Kidney tubule cell (primary cell): ENCODE measurements at regions not wholly inside any gene's neighbourhood (a gene's known extent, or its start where the extent isn't known, plus 50 kb on each side); places are given as distances from the start of the nearest gene placed in this dataset.

Experiments used
- DNase-seq: peaks from one replicate; pipeline ENCODE4 v3.0.0-alpha.2; 2018; ENCODE audit warnings: low spot score

DNA sequence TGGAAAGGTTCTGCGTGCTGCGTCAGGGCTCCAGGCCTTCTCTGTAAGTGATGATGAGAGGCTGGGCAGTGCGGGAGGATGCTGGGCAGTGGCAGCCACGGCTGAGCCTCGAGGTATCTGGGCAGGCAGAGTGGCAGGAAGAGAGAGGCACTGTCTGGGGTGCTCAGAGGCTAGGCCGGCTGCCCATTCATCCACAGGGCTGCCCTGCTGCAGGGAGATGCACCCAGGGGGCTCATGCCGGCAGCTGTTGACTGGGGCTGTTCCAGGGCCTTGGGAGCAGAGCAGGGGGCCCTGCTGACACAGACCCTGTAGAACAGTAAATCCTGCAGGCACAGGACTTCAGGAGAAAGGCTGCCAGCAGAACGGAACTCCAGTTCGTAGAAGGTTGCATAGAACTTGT lies 88.8 kb downstream of the BOD1 start:
- DNase-seq: no peak

DNA sequence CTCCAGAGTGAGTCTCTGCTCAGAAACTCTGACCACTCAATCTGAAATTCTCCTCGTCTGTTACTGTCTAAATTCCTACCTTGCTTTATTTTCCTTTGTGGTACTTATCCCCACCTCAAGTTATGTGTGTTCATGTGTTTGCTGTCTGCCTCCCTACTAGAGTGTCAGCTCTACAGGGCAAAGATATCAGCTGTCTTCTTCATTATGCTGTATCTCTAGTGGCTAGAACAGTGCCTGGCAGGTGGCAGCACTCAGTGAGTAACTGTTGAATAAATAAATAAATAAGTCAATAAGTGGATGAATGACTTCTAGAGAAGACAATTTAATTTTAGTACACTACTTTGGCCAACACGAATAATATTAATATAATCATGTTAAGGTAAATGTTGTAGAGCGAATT lies 92.3 kb downstream of the BOD1 start:
- no peak for DNase-seq

DNA sequence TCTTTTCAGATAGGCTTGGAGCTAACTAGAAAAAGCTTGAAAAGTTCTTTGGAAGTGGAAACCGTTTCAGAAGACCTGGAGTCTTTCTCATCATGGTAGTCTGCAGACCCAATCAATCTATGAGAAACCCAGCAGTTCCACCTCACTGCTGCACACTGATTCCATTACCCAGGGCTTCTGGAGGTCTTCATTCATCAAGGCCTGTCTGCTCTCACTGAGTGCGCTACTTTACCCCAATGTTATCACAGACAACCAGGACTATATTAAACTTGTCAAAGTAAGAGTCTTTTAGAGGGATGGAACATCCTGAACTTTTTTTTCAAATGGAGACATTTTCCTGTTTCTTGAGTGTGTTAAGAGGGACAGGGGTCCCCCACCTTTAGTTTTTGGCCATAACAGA lies 93.1 kb downstream of the BOD1 start:
- no peak for DNase-seq

DNA sequence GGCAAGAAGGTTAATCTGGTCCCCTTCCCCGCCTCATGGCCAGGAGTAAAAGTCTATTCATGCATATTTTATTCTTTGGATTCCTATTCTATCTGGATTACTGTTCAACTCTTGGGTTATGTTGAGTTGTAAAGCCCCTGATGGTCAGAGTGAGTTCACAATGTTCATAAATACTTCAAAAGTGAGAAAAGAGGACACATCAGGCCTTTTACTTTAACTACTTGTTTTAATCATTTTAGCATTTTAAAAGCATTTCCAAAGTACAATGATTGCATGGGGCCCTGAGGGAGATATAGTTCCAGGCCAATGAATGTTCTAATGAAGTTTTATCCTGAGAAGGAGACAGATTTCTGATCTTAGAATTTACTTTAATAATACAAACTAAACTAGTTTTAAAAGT lies 93.9 kb downstream of the BOD1 start:
- DNase-seq: no peak

DNA sequence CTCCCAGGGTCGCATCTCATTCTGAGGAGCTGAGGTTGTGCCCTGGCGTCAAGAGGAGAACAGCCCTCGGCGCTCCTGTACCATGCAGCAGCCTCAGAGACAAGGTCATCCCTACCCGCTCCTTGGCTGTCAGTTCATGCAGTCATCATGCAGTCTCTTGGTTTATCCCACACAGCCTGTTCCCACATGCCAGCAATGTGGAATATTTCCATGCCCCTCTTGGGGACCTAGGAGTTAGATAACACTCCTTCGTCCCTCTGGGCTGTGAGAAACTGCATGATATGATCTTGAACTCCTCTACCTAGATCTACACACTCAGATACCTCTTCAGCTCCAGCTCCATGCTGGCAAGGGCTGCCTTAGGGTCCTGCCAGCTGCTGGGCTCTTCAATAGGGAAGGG lies 97.6 kb downstream of the BOD1 start:
- DNase-seq: no peak

DNA sequence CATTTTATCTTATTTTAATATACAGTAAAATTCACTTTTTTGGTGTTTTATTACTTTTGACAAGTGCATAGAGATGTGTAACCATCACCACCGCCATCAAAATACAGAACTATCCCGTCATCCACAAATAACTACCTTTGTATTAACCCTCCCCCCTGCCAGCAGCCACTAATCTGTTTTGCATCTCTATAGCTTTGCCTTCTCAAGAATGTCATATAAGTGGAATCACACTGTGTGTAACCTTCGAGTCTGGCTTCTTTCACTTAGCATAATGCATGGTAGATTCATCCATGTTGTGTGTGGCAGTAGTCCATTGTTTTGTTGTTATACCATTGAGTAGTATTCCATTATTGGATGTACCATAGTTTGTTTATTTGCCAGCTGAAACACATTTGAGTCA lies 98.8 kb downstream of the BOD1 start:
- no peak for DNase-seq

GRCh38 chr5:173515526-173515925 lies 100.9 kb downstream of the BOD1 start:
- peak; percentile 5 for DNase-seq

DNA sequence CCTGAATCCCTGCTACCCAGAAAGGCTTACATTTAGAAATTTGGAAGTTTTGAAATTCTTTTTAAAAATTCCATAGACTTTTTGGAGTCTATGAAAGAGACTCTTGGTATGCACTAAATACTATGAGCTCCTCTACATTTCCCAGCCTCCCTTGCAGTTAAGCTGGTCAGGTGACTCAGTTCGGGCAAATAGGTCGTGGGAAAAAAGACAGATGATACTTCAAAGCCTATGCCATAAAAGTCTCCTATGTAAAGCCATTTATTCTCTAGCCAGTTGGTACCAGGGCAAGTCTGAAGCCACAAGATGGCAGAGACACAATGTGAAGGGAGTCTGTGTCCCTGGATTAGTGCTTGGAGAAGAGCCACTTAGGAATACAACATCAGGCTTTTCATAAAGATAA lies 101.8 kb downstream of the BOD1 start:
- no peak for DNase-seq

DNA sequence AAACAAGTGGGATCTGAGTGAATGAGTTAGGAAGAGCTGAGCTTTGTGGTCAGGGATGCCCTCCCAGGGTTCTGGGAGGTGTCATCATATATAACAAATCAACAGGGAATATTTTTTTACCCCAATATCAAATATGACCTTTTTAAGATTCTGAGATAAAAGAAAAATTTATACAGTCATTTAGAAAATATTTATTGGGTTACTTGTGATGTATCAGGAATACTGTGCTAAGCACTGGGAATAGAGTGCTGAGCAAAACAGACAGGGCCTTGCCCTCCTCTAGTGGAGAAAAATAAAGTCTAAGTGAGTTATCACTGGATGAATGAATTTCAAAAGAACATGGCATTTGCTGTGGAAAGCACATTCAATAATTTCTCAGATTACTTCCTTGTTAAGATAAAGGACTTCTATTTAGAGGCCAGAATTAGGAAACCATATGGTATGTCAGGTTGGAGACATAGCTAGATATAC lies 102.9 kb downstream of the BOD1 start:
- DNase-seq: no peak

DNA sequence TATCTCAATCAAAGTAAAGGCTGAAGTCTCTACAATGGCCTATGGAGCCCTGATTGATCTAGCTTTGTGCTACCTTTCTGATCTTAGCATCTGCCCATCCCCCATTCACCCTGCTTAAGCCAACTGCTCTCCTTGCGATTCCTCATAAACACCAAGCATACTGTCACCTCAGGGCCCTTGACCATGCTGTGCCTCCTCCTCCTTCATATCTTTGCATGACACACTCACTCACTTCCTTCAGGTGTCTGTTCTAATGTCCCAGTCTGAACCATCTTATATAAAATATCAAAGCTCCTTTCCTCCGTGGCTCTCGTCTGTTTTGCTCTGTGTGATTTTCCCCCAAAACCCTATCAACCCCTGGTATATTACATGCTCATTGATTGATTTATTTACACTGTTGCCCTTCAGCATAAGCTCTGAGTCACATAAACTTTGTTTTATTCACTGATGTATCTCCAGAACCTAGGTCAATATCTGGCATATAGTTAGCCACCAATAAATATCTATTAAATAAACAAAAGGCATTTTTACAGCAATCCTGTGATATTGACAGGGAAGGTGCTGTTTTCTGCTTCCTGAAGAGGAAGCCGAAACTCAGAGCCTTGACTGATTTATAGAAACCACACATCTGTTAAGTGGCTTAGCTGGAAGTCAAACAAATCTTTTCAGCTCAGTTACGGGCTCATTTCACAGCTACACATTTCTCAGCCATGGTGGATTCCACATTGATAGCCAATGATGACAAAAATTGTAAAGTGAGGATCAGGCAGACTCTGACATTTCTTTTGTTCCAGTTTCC lies 103.6 kb downstream of the BOD1 start:
- DNase-seq: no peak

DNA sequence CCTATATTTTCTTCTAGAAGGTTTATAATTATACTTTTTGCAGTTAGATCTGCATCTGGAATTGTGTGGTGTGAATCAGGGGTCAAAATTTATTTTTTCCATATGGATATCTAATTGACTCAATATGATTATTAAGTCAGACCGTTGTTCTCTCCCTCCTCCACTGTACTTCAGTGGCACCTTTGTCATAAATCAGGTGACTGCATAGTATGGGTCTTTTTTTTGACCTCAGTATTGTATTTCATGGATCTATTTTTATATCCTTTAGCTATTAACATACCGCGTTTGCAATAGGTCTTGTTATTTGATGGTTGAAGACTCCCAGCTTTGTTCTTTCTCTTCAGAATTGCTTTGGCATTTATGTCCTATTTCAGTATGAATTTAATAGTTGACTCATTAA lies 107.4 kb downstream of the BOD1 start:
- no peak for DNase-seq

DNA sequence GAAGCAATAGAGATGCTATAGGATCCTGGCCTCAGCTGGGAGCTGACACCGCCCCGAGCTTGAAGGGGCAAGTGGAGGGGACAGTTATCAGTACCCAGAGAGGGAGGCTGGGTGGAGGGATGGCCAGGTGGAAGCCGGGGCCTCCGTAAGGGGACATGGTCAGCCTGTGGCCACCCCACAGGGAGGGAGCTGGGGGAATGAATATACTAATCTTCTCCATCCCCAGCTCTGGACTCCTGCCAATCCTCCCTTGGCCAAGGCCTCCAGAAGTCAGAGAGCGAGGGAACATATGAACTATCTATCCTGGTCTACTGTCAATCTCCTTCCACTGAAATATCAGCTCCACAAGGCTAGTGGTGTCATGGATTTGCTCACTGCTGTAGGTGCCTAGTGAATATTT lies 109.3 kb downstream of the BOD1 start:
- DNase-seq: no peak

DNA sequence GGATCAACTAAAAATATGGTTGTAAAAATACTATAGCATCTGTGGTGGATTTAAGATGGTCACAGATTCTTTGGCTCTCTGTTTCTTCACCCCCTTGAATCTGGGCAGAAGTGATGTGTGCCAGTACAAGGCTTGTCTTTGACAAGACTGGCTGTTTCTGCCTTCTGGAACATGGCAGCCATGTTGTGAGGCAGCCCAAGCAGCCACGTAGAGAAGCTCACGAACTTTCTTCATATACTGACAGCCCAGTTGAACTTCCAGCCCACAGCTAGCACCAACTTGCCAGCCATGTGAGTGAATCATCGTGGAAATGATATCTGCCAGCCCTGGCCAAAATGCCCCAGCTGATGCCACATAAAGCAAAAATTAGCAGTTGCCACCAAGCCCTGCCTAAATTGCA lies 110.8 kb downstream of the BOD1 start:
- no peak for DNase-seq

DNA sequence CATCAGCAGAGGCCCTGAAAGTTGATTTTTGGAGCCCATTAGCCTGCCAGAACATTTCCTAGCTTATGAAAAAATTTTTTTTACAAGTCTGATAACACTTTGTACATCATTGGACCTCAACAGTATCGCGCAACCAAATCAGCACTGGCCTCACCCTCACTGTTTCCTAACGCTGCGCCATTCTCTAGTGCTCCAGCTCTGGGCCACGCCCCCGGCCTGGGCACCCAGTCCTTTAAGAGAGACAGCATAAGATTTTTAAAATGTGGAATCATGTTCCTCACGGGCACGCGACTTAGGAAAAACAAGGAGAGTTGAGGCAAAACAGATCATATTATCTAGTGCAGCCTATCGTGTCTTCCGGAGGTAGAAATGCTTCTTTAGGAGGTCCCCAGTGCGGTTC lies 114.5 kb downstream of the BOD1 start:
- DNase-seq: no peak

GRCh38 chr5:173501271-173501670 lies 115.2 kb downstream of the BOD1 start:
- DNase-seq: no peak

GRCh38 chr5:173500213-173500560 lies 116.3 kb downstream of the BOD1 start:
- DNase-seq: no peak

GRCh38 chr5:173499471-173500212 lies 116.8 kb downstream of the BOD1 start:
- no peak for DNase-seq

- peak; percentile 21 for DNase-seq
Observed at GRCh38 chr5:173498739-173499470, 117.5 kb downstream of the BOD1 start.

GRCh38 chr5:173498286-173498685 lies 118.2 kb downstream of the BOD1 start:
- peak; percentile 73 for DNase-seq

- no peak for DNase-seq
Observed at GRCh38 chr5:173497685-173498084, 118.8 kb downstream of the BOD1 start.

DNA sequence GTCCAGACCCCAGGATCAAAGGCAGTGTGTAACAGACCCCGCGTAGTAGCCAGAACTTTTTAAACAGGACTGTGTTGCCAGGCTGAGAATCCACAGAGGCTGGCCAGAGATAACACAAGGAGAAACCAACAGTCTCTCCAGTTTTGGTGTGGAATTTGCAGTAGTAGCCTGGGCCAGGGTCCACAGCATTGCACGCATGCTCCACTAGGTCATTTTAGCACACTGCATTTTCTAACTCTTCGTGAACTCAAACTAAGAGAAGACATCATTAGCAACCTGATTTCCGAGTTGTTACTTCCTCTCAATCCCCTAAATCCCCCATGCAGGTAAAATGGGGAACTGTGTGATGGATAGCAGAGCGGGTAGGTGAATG lies 119.6 kb downstream of the BOD1 start:
- no peak for DNase-seq

DNA sequence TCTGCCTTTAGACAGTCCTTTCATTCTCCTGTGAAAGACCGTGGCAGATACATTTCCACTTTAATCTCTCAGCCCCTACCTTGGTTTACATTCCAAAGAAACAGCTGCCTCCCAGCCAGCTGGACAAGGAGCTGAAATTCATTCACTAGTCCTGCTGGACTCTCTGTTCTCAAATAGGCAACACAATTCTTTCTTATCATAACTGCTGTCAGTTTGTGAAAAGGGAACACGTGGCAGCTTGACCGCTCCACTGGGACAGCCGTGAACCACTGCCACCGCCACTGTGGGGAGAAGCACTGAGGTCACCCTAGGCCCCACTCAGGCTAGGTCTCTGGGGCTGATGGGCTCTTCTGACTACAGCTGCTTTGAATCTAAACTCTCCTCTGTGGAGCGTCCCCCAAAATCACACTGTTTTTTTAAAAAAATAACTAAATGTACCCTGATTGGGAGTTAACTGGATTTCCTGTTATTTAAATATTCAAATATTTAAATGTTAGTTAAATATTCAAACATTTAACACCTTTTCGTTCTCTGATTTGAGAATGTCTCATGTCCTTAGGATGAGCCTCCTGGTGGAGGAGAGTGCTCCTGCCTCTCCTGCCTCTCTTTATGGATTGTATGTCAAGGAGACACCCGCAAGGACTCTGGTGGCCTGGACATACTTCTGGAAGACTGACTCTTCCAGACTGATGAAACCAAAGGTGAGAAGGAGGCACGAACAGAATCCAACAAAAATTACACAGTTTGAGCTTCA lies 120.1 kb downstream of the BOD1 start:
- no peak for DNase-seq
